HG02840 (cell line): ENCODE measurements at regions not wholly inside any gene's neighbourhood (a gene's known extent, or its start where the extent isn't known, plus 50 kb on each side); places are given as distances from the start of the nearest gene placed in this dataset.

Source experiments
- ATAC-seq: cut with Tn5 transposase; IDR thresholded peaks from one replicate; pipeline ENCODE4 v1.9.1; 2021; ENCODE audit warnings: mild to moderate bottlenecking, moderate library complexity, moderate number of reproducible peaks; ENCODE audit not compliant: unreplicated experiment, low FRiP score

GRCh38 chr2:139854769-139855483, 1074.7 kb upstream of the NXPH2 start:
- no peak for ATAC-seq

- no peak for ATAC-seq
Observed at GRCh38 chr2:139850254-139850890, 1070.2 kb upstream of the NXPH2 start.

GRCh38 chr2:139836769-139837168, 1056.6 kb upstream of the NXPH2 start:
- no peak for ATAC-seq

GRCh38 chr2:139835101-139835500, 1054.9 kb upstream of the NXPH2 start:
- ATAC-seq: no peak

GRCh38 chr2:139828011-139828410, 1047.8 kb upstream of the NXPH2 start:
- ATAC-seq: no peak

- no peak for ATAC-seq
Observed at GRCh38 chr2:139825726-139826125, 1045.5 kb upstream of the NXPH2 start.

GRCh38 chr2:139819273-139819796, 1039.1 kb upstream of the NXPH2 start:
- no peak for ATAC-seq

GRCh38 chr2:139814458-139814857, 1034.3 kb upstream of the NXPH2 start:
- no peak for ATAC-seq

- no peak for ATAC-seq
Observed at GRCh38 chr2:139813340-139813739, 1033.2 kb upstream of the NXPH2 start.

- no peak for ATAC-seq
Observed at GRCh38 chr2:139805441-139805840, 1025.3 kb upstream of the NXPH2 start.

- no peak for ATAC-seq
Observed at GRCh38 chr2:139798391-139798790, 1018.2 kb upstream of the NXPH2 start.

- ATAC-seq: no peak
Observed at GRCh38 chr2:139790807-139791752, 1010.9 kb upstream of the NXPH2 start.

GRCh38 chr2:139790136-139790535, 1009.9 kb upstream of the NXPH2 start:
- no peak for ATAC-seq

GRCh38 chr2:139778732-139779131, 998.5 kb upstream of the NXPH2 start:
- no peak for ATAC-seq

- ATAC-seq: no peak
Observed at GRCh38 chr2:139773720-139774277, 993.6 kb upstream of the NXPH2 start.

- no peak for ATAC-seq
Observed at GRCh38 chr2:139769633-139770032, 989.4 kb upstream of the NXPH2 start.

GRCh38 chr2:139763705-139764104, 983.5 kb upstream of the NXPH2 start:
- no peak for ATAC-seq

- ATAC-seq: no peak
Observed at GRCh38 chr2:139759000-139759505, 978.9 kb upstream of the NXPH2 start.

- ATAC-seq: no peak
Observed at GRCh38 chr2:139746901-139747300, 966.7 kb upstream of the NXPH2 start.

- ATAC-seq: no peak
Observed at GRCh38 chr2:139744273-139744672, 964.1 kb upstream of the NXPH2 start.
